ENCODE measurements at regions not wholly inside any gene's neighbourhood (a gene's known extent, or its start where the extent isn't known, plus 50 kb on each side); places are given as distances from the start of the nearest gene placed in this dataset.

GRCh38 chr1:87753366-87753765 lies 424.7 kb downstream of the LMO4 start:
- DNase-seq (ENCODE audit: low spot score) = no peak
- no peaks in the 10 kb centered on the region for H3K9me3 Mint-ChIP-seq
- H3K4me3 Mint-ChIP-seq = no peak overlapping the region

DNA sequence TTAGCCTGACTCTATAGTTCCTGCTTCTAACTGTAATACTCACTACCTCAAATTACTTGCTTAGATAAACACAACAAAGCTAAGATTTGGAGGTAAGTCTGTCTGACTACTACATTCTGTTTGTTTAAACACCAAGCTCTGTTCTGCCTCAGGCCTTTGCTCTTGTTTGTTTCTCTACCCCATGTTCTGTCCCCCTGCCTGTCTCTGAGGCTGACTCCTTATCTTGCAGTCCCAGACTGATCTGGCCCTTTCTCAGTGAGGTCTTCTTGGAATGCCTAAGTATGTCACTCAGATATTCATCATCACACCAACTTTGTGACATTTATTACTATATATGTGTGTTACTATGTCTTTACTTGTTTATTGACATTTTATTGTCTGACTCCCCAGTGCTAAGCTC lies 425.5 kb downstream of the LMO4 start:
- Mint-ChIP-seq H3K27ac (no peak overlapping the region), H3K4me3 (no peak overlapping the region), H3K36me3 (ENCODE audit: low read depth) (no peaks in the 10 kb centered on the region), H3K9me3 (no peaks in the 10 kb centered on the region), H3K27me3 (ENCODE audit: insufficient read depth) (peaks cover 6% of the 10 kb centered on the region), H3K4me1 (ENCODE audit: low read depth) (no peaks in the 10 kb centered on the region)
- no peak for DNase-seq (ENCODE audit: low spot score)
- intact Hi-C loops (cut with micrococcal nuclease) = no loop called here

More at GRCh38 chr1:87753366-87753765, 424.7 kb downstream of the LMO4 start:
- intact Hi-C loops (cut with micrococcal nuclease) = no loop called here
- H3K36me3 Mint-ChIP-seq (ENCODE audit: low read depth) = no peaks in the 10 kb centered on the region
- no peak overlapping the region for H3K27ac Mint-ChIP-seq
- peaks cover 6% of the 10 kb centered on the region for H3K27me3 Mint-ChIP-seq (ENCODE audit: insufficient read depth)
- H3K4me1 Mint-ChIP-seq (ENCODE audit: low read depth) = no peaks in the 10 kb centered on the region

GRCh38 chr1:87757676-87758075 lies 429.0 kb downstream of the LMO4 start:
- intact Hi-C loops (cut with micrococcal nuclease) = no loop called here
- Mint-ChIP-seq H3K4me1 (ENCODE audit: low read depth) (peaks cover 8% of the 10 kb centered on the region), H3K4me3 (no peak overlapping the region), H3K36me3 (ENCODE audit: low read depth) (no peaks in the 10 kb centered on the region), H3K9me3 (no peaks in the 10 kb centered on the region), H3K27me3 (ENCODE audit: insufficient read depth) (peaks cover 3% of the 10 kb centered on the region), H3K27ac (no peak overlapping the region)
- DNase-seq (ENCODE audit: low spot score) = no peak

DNA sequence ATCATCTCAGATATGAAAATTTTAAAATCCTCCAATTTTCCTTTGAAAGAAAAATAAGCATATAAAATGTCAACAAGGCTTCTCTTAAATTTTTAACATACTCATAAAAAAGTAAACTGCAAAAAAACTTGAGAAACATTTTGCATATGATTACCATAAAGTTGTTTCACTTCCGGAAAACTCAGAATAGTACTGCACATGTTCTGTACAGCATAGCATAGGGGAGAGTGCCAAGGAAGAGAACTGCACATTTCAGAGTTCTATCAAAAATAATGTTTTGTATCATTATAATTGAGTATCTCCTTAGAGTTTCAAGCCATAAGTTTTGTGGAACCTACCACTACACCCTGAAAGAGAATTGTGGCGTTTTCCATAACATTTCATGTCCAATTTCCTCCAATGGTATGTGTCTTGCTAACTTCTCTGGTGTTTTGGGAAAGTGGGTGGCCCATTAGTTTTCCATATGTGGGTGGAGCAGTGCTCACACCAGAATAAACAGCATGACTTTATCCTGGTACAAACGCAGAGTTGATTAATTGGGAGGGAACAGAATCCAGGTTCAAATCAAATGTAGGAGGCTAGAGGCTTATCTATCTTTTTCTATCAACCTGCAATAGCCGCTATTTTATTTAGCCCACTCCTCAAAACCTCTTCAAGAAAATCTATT lies 430.9 kb downstream of the LMO4 start:
- Mint-ChIP-seq H3K27ac (no peak overlapping the region), H3K27me3 (ENCODE audit: insufficient read depth) (no peaks in the 10 kb centered on the region), H3K4me1 (ENCODE audit: low read depth) (peaks cover 24% of the 10 kb centered on the region), H3K36me3 (ENCODE audit: low read depth) (no peaks in the 10 kb centered on the region), H3K9me3 (peaks cover 3% of the 10 kb centered on the region), H3K4me3 (no peak overlapping the region)
- no peak for DNase-seq (ENCODE audit: low spot score)
- intact Hi-C loops (cut with micrococcal nuclease) = no loop called here

GRCh38 chr1:87760155-87760554 lies 431.5 kb downstream of the LMO4 start:
- H3K36me3 Mint-ChIP-seq (ENCODE audit: low read depth) = no peaks in the 10 kb centered on the region
- no peak overlapping the region for H3K4me3 Mint-ChIP-seq
- peaks cover 30% of the 10 kb centered on the region for H3K4me1 Mint-ChIP-seq (ENCODE audit: low read depth)
- H3K9me3 Mint-ChIP-seq = peaks cover 3% of the 10 kb centered on the region
- no peaks in the 10 kb centered on the region for H3K27me3 Mint-ChIP-seq (ENCODE audit: insufficient read depth)
- no peak for DNase-seq (ENCODE audit: low spot score)
- H3K27ac Mint-ChIP-seq = no peak overlapping the region
- intact Hi-C loops (cut with micrococcal nuclease) = no loop called here

- intact Hi-C loops (cut with micrococcal nuclease) = no loop called here
- no peak overlapping the region for H3K4me3 Mint-ChIP-seq
- H3K27ac Mint-ChIP-seq = no peak overlapping the region
- peaks cover 3% of the 10 kb centered on the region for H3K9me3 Mint-ChIP-seq
- H3K27me3 Mint-ChIP-seq (ENCODE audit: insufficient read depth) = no peaks in the 10 kb centered on the region
- peaks cover 34% of the 10 kb centered on the region for H3K4me1 Mint-ChIP-seq (ENCODE audit: low read depth)
- no peak for DNase-seq (ENCODE audit: low spot score)
- no peaks in the 10 kb centered on the region for H3K36me3 Mint-ChIP-seq (ENCODE audit: low read depth)
Observed at GRCh38 chr1:87760654-87761053, 432.0 kb downstream of the LMO4 start.

GRCh38 chr1:87763483-87763882 lies 434.8 kb downstream of the LMO4 start:
- Mint-ChIP-seq H3K9me3 (peaks cover 8% of the 10 kb centered on the region), H3K4me1 (ENCODE audit: low read depth) (peaks cover 34% of the 10 kb centered on the region), H3K36me3 (ENCODE audit: low read depth) (no peaks in the 10 kb centered on the region), H3K4me3 (no peak overlapping the region), H3K27me3 (ENCODE audit: insufficient read depth) (no peaks in the 10 kb centered on the region), H3K27ac (peak overlapping the region; percentile 42)
- intact Hi-C loops (cut with micrococcal nuclease) = no loop called here
- no peak for DNase-seq (ENCODE audit: low spot score)

GRCh38 chr1:87765057-87765680 lies 436.5 kb downstream of the LMO4 start:
- no peak overlapping the region for H3K4me3 Mint-ChIP-seq
- H3K27ac Mint-ChIP-seq = no peak overlapping the region
- peaks cover 8% of the 10 kb centered on the region for H3K9me3 Mint-ChIP-seq
- H3K27me3 Mint-ChIP-seq (ENCODE audit: insufficient read depth) = no peaks in the 10 kb centered on the region
- H3K4me1 Mint-ChIP-seq (ENCODE audit: low read depth) = peaks cover 28% of the 10 kb centered on the region
- H3K36me3 Mint-ChIP-seq (ENCODE audit: low read depth) = no peaks in the 10 kb centered on the region
- intact Hi-C loops (cut with micrococcal nuclease) = no loop called here
- no peak for DNase-seq (ENCODE audit: low spot score)

DNA sequence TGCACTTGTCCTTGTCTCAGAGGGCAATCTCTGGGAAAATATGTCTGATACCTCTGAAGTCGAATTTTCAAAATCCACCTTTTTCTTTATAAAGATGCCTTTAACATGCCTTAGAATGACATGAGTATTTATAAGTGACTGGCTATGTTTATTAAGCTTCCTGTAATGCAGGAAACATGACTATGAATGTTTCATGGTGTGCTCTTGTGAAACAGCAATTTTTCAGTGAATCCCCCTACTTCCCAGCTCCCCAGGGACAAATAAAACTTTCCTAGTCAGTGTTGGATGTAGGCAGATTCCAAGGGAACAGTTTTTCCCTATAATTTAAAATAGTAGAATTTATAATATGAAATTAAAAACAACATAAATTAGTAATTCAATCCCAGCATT lies 437.0 kb downstream of the LMO4 start:
- DNase-seq (ENCODE audit: low spot score) = no peak
- intact Hi-C loops (cut with micrococcal nuclease) = no loop called here
- H3K4me3 Mint-ChIP-seq = no peak overlapping the region

GRCh38 chr1:87766737-87767136 lies 438.1 kb downstream of the LMO4 start:
- Mint-ChIP-seq H3K27ac (no peak overlapping the region), H3K4me3 (no peak overlapping the region), H3K9me3 (peaks cover 8% of the 10 kb centered on the region), H3K27me3 (ENCODE audit: insufficient read depth) (no peaks in the 10 kb centered on the region), H3K4me1 (ENCODE audit: low read depth) (peaks cover 26% of the 10 kb centered on the region), H3K36me3 (ENCODE audit: low read depth) (no peaks in the 10 kb centered on the region)
- no peak for DNase-seq (ENCODE audit: low spot score)
- intact Hi-C loops (cut with micrococcal nuclease) = no loop called here

More for the DNA sequence above, 437.0 kb downstream of the LMO4 start:
- H3K9me3 Mint-ChIP-seq = peaks cover 8% of the 10 kb centered on the region
- no peaks in the 10 kb centered on the region for H3K36me3 Mint-ChIP-seq (ENCODE audit: low read depth)
- no peak overlapping the region for H3K27ac Mint-ChIP-seq
- H3K27me3 Mint-ChIP-seq (ENCODE audit: insufficient read depth) = no peaks in the 10 kb centered on the region
- peaks cover 26% of the 10 kb centered on the region for H3K4me1 Mint-ChIP-seq (ENCODE audit: low read depth)

- intact Hi-C loops (cut with micrococcal nuclease) = no loop called here
- no peaks in the 10 kb centered on the region for H3K9me3 Mint-ChIP-seq
- H3K27me3 Mint-ChIP-seq (ENCODE audit: insufficient read depth) = peaks cover 2% of the 10 kb centered on the region
- H3K27ac Mint-ChIP-seq = no peak overlapping the region
- DNase-seq (ENCODE audit: low spot score) = no peak
- H3K4me3 Mint-ChIP-seq = no peak overlapping the region
- no peaks in the 10 kb centered on the region for H3K36me3 Mint-ChIP-seq (ENCODE audit: low read depth)
- no peaks in the 10 kb centered on the region for H3K4me1 Mint-ChIP-seq (ENCODE audit: low read depth)
Observed at GRCh38 chr1:87778896-87779295, 450.2 kb downstream of the LMO4 start.

- Mint-ChIP-seq H3K4me1 (ENCODE audit: low read depth) (no peaks in the 10 kb centered on the region), H3K4me3 (no peak overlapping the region), H3K36me3 (ENCODE audit: low read depth) (no peaks in the 10 kb centered on the region), H3K9me3 (no peaks in the 10 kb centered on the region), H3K27me3 (ENCODE audit: insufficient read depth) (peaks cover 2% of the 10 kb centered on the region), H3K27ac (no peak overlapping the region)
- DNase-seq (ENCODE audit: low spot score) = no peak
- intact Hi-C loops (cut with micrococcal nuclease) = no loop called here
Observed at GRCh38 chr1:87781554-87781953, 452.9 kb downstream of the LMO4 start.

- H3K9me3 Mint-ChIP-seq = no peaks in the 10 kb centered on the region
- DNase-seq (ENCODE audit: low spot score) = no peak
- peaks cover 2% of the 10 kb centered on the region for H3K27me3 Mint-ChIP-seq (ENCODE audit: insufficient read depth)
- H3K4me1 Mint-ChIP-seq (ENCODE audit: low read depth) = no peaks in the 10 kb centered on the region
- H3K4me3 Mint-ChIP-seq = no peak overlapping the region
- H3K27ac Mint-ChIP-seq = no peak overlapping the region
- H3K36me3 Mint-ChIP-seq (ENCODE audit: low read depth) = no peaks in the 10 kb centered on the region
- intact Hi-C loops (cut with micrococcal nuclease) = no loop called here
Observed at GRCh38 chr1:87783315-87783714, 454.6 kb downstream of the LMO4 start.

- H3K36me3 Mint-ChIP-seq (ENCODE audit: low read depth) = no peaks in the 10 kb centered on the region
- H3K4me1 Mint-ChIP-seq (ENCODE audit: low read depth) = no peaks in the 10 kb centered on the region
- DNase-seq (ENCODE audit: low spot score) = no peak
- intact Hi-C loops (cut with micrococcal nuclease) = no loop called here
- no peak overlapping the region for H3K4me3 Mint-ChIP-seq
- H3K27me3 Mint-ChIP-seq (ENCODE audit: insufficient read depth) = peaks cover 4% of the 10 kb centered on the region
- no peak overlapping the region for H3K27ac Mint-ChIP-seq
- H3K9me3 Mint-ChIP-seq = no peaks in the 10 kb centered on the region
Observed at GRCh38 chr1:87785386-87785785, 456.7 kb downstream of the LMO4 start.

Measured in activated T-helper 1 cell treated with anti-CD3 and anti-CD28 coated beads, Interleukin-12 subunit alpha, Interleukin-12 subunit beta, Interleukin-2, Interleukin-4 antibody, amounts not matched to agents 30 ng/mL and 10 ng/mL and 1 ng/mL, durations not matched to agents 14 hours and 24 hours and 36 hours (primary cell).